ENCODE measurements at regions not wholly inside any gene's neighbourhood (a gene's known extent, or its start where the extent isn't known, plus 50 kb on each side); places are given as distances from the start of the nearest gene placed in this dataset.

DNA sequence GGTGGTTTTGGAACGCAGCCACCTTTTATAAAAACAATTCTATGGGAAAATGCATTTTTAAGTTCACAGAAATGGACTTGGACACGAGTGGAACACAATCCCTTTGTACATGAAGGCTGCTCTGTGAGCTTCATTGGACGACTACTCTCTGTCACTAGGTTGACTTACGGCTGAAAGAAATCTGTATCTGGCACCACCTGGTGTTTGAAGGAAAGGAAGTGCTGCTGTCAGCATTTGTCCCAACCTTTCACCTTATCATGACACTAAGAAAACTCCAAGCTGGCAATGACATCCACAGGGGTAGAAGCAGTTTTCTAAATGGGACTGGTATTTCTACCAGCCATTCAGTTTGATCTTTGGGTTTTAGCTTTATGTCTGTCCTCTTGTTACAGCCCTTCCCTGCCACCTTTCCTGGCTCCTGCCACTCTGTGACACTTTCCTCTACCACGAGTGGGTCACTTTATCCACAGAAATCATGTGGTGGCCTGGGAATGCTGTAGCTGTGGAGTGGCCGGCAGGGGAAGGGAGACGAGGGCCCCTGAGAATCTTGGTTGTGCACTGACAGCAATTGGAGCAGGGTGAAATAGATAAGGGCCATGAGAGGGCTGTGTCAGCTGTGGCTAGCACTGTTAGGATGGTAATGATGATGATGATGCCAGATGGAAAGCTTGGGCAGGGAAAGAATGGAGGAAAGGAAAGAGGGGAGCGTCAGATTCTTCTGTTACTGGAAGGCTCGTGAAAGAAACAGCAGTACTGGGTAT is 85.2 kb downstream of the TBX19 start:
- TF ChIP-seq, protein P1, sequence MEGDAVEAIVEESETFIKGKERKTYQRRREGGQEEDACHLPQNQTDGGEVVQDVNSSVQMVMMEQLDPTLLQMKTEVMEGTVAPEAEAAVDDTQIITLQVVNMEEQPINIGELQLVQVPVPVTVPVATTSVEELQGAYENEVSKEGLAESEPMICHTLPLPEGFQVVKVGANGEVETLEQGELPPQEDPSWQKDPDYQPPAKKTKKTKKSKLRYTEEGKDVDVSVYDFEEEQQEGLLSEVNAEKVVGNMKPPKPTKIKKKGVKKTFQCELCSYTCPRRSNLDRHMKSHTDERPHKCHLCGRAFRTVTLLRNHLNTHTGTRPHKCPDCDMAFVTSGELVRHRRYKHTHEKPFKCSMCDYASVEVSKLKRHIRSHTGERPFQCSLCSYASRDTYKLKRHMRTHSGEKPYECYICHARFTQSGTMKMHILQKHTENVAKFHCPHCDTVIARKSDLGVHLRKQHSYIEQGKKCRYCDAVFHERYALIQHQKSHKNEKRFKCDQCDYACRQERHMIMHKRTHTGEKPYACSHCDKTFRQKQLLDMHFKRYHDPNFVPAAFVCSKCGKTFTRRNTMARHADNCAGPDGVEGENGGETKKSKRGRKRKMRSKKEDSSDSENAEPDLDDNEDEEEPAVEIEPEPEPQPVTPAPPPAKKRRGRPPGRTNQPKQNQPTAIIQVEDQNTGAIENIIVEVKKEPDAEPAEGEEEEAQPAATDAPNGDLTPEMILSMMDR (IDR thresholded peaks at IDR 0.05; ENCODE audit: unreplicated experiment in 3 of 3) = no peak
- H3K27ac Mint-ChIP-seq = no peak overlapping the region

More for the DNA sequence above, 85.2 kb downstream of the TBX19 start:
- Mint-ChIP-seq H3K4me1 (peaks cover 5% of the 10 kb centered on the region), H3K27me3 (ENCODE audit: low read depth) (peaks cover 14% of the 10 kb centered on the region), H3K4me3 (no peak overlapping the region), H3K9me3 (no peaks in the 10 kb centered on the region), H3K36me3 (ENCODE audit: low read depth) (no peaks in the 10 kb centered on the region)

Data from nephron (organoid).